ENCODE measurements at regions not wholly inside any gene's neighbourhood (a gene's known extent, or its start where the extent isn't known, plus 50 kb on each side); places are given as distances from the start of the nearest gene placed in this dataset.
"Not testable (repeated sequence)": the region's sequence is repeated elsewhere in the genome, so short reads cannot be mapped to it uniquely, and the experiment has no call there.

- no peak for DNase-seq (ENCODE audit: low read depth in 2 of 2)
Observed at GRCh38 chr11:38156495-38157146, 1558.6 kb upstream of the RAG2 start.

DNA sequence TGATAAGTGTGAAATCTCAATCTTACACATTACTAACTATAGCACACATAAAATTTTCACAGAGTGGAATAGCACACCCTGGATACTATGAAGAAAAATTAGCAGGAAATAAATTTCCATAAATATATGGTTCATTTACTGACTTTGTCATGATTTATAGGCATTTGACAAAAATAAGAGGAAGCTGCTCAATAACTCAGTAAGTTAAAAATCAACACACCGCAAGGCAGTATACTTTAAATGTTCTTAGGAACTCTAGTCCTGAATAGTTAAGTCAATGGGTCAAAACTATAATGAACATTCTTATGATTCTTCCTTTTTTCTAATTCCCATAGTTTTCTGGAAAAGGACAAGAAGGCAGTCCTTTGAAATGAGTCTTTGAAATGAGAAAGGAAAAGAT, 1557.8 kb upstream of the RAG2 start:
- no peak for DNase-seq (ENCODE audit: low read depth in 2 of 2)

GRCh38 chr11:38153985-38154384, 1555.9 kb upstream of the RAG2 start:
- no peak for DNase-seq (ENCODE audit: low read depth in 2 of 2)

DNA sequence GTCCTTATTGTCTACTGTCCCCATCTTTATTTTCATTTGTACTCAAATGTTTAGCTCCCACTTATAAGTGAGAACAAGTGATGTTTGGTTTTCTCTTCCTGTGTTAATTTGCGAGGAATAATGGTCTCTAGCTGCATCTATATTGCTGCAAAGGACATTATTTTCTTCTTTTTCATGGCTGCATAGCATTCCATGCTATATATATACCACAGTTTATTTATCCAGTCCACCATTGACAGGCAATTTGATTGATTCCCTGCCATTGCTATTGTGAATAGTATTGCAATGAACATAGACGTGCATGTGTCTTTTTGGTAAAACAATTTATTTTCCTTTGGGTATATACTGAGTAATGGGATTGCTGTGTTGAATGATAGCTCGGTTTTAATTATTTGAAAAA, 1545.8 kb upstream of the RAG2 start:
- no peak for DNase-seq (ENCODE audit: low read depth in 2 of 2)

- no peak for DNase-seq (ENCODE audit: low read depth in 2 of 2)
Observed at GRCh38 chr11:38138972-38139371, 1540.9 kb upstream of the RAG2 start.

DNA sequence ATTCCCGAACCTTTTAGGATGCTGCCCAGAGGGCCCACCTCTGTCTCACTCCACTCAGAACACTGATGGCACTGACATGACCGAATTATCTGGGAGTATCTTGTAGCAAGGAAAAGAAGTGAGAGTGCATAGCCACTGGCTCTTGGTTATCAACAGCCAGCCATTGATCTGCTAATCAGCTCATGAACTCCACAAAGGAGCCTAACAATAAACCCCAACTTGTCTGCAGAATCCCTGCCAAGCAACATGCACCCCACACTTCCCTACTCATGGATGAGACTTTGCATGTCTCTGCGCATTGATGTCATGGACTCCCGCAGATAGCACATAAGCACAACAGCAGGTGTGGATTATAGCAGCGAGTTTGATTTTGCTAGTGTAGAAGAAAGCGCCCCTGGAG, 1538.9 kb upstream of the RAG2 start:
- DNase-seq (ENCODE audit: low read depth in 2 of 2) = no peak

DNA sequence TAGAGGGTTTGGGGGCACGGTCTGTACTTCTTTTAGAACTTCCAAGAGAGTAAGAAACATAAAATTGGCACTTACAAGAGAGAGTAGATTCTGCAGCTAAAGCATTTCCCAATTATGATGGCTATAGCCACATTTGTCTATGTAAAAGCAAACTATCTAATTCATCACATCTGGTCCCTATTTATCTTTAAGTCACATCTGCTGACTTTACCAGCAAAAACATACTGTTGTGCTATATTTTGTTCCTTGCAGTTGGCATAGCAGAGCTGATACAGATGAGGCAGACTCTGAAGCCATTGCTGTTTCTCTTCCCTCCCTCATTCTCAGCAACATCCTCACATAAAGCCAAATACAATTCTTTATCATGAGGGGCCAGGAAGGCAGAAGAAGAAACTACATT, 1533.5 kb upstream of the RAG2 start:
- no peak for DNase-seq (ENCODE audit: low read depth in 2 of 2)

GRCh38 chr11:38130976-38131375, 1532.9 kb upstream of the RAG2 start:
- no peak for DNase-seq (ENCODE audit: low read depth in 2 of 2)

- no peak for DNase-seq (ENCODE audit: low read depth in 2 of 2)
Observed at GRCh38 chr11:38130514-38130913, 1532.5 kb upstream of the RAG2 start.

DNA sequence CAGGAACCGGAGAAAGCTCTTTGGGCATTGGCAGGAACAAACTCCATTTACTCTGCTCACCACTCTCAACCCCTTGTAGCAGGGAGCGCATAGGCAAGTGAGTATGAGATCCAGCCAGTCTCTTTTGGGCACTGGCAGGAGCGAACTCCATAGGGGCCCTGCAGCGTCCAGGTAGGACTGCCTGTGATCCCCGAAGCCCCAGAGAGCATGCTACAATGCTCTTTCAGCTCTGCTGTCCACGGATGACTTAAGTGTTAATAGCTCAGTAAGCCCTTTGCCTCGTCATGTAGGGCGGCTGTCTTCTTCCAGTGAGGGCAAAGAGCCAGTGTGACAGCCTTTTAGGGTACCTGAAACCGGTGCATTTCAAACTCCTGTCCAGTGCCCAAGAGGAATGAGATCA, 1525.6 kb upstream of the RAG2 start:
- no peak for DNase-seq (ENCODE audit: low read depth in 2 of 2)

DNA sequence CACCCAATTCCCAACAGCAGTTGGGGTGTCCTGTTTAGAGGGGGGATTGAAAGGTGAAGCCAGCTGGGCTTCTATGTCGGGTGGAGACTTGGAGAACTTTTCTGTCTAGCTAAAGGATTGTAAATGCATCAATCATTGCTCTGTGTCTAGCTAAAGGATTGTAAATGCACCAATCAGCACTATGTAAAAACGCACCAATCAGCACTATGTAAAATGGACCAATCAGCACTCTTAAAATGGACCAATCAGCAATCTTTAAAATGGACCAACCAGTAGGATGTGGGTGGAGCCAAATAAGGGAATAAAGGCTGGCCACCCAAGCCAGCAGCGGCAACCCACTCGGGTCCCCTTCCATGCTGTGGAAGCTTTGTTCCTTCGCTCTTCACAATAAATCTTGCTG, 1518.6 kb upstream of the RAG2 start:
- not testable (repeated sequence) for DNase-seq (ENCODE audit: low read depth in 2 of 2)

DNA sequence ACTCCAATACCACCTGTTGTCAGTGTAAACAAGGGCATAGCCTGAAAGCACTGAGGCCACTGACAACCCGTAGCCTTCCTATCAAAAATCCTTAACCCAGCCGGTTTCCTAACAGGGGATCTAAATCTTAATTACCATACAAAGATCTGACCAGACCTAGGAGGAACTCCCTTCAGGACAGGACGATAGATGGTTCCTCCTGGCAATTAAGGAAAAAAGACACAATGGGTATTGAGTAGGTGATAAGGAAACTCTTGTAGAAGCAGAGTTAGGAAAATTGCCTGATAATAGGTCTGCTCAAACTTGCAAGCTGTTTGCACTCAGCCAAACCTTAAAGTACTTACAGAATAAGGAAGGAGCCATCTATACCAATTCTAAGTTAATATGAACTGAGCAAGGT, 1517.3 kb upstream of the RAG2 start:
- not testable (repeated sequence) for DNase-seq (ENCODE audit: low read depth in 2 of 2)

DNA sequence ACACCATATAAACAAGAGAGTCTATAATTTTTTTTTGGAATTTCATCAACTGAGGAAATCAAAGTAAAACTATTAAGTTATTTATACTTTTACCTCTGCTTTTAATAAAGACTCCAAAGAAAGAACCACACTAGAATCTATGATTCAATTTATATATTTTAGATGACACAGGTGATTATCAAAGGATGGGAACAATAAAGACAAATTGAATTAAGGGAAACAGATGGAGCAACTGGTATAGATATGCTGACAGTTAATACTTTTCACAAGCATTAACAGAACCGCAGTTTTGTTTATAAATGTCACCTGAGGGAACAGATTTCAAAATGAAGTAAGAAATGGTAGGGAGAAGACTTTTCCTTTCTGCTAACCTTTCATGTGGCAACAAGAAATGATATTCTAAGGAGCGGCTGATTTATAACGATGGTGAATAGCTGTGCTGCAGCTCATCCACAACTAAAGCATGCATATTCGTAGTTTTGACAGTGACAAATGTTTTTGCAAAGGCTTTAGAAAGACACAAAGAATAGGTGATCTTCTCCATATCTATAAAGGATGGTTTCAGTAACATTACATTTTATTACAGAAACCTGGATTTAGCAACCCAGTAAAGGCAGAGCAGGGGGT, 1502.9 kb upstream of the RAG2 start:
- no peak for DNase-seq (ENCODE audit: low read depth in 2 of 2)

DNA sequence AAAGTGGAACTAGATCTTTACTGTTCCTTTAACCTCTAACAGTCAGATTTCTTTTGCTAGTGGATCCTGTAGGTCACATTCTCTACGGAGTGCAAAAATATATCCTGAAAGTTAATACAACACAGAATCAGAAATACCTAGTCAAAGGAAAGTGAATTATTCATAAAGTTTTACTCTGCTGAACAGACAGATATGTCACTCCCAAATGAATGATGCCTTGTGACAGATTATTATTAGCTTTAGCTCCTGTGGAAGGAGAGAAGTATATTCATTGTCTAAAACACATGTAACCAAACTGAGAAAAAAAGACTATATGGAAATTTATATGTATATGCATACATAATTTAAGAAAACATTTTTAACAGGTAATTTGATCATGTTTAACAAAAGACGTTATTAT, 1497.2 kb upstream of the RAG2 start:
- no peak for DNase-seq (ENCODE audit: low read depth in 2 of 2)

- DNase-seq (ENCODE audit: low read depth in 2 of 2) = peak in 1 of 2 experiments; percentile 9
Observed at GRCh38 chr11:38089726-38090125, 1491.7 kb upstream of the RAG2 start.

GRCh38 chr11:38060920-38061319, 1462.9 kb upstream of the RAG2 start:
- no peak for DNase-seq (ENCODE audit: low read depth in 2 of 2)

DNA sequence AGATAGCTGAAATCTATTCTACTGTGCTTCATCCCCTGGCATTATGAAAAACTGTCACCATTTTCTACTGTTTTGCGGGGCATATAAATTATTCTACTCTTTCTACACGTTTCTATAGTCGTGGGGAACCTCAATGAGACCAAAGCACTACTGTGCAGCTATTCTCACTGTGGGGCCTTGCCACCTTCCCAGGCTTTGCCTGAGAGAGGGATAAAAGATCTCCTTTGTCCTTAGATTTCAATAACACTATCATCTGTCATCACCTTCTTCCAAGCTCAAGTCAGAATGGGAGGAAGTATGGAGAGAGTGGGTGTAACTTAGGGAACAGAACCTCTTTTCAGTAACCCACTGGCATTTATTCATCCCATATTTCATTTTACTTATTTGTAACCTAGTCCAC, 1462.1 kb upstream of the RAG2 start:
- DNase-seq (ENCODE audit: low read depth in 2 of 2) = no peak

DNA sequence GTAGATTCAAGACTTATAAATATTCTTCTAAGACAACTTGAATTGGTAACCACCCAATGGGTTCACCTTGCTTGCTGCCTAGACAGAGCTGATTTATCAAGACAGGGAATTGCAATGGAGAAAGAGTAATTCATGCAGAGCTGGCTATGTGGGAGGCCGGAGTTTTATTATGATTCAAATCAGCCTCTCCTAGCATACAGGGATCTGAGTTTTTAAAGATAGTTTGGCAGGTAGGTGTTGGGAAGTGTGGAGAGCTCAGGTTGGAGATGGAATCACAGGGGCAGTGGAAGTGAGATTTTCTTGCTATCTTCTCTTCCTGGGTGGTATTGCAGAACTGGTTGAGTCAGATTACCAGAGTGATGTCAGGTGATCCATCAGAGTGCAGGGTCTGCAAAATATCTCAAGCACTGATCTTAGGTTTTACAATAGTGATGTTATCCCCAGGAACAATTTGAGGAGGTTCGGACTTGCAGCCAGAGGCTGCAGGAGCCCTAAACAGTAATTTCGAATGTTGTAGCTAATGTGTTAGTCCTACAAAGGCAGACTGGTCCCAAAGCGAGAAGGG, 1448.6 kb upstream of the RAG2 start:
- DNase-seq (ENCODE audit: low read depth in 2 of 2) = no peak

GRCh38 chr11:38043060-38043459, 1445.0 kb upstream of the RAG2 start:
- no peak for DNase-seq (ENCODE audit: low read depth in 2 of 2)

DNA sequence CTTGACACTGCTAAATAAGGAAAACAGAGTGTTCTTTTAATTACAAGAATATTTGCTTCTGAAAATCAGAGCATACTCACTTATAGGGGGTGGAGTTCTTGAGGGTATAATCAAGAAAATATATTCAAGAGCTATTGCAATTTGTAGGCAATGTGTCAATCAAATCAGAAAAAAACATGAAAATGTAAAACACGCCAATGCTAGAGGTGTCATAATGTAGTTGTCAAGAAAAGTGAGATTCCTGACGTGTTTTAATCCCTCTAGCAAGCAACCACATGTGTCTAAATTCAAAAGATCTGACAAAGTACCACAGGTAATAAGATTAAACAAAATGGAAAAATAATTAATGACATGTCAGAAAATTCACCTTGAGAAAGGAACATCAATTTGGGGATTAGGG, 1440.7 kb upstream of the RAG2 start:
- DNase-seq (ENCODE audit: low read depth in 2 of 2) = no peak

- DNase-seq (ENCODE audit: low read depth in 2 of 2) = no peak
Observed at GRCh38 chr11:38019072-38019775, 1421.2 kb upstream of the RAG2 start.

DNA sequence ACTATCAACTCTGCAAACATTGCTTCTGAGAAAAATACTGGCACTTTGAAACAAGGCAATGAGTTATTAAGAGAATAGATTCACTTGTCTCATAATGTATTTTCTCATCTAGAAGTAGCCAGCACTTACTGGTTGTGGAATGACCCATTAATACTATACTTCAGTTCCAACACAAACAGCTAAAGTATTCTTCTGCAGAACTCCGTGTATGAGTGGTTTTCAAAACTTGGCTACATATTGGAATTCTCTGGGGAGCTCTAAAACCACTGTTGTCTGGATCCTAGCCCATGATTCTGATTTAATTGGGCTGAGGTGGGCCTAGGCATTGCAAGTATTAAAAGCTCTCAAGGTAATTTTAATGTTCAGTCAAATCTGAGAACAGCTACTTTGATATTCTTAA, 1416.4 kb upstream of the RAG2 start:
- DNase-seq (ENCODE audit: low read depth in 2 of 2) = peak; percentile 39 to 45

- DNase-seq (ENCODE audit: low read depth in 2 of 2) = no peak
Observed at GRCh38 chr11:38013157-38013556, 1415.1 kb upstream of the RAG2 start.
